LNCaP clone FGC (cell line): ENCODE measurements at regions not wholly inside any gene's neighbourhood (a gene's known extent, or its start where the extent isn't known, plus 50 kb on each side); places are given as distances from the start of the nearest gene placed in this dataset.
"Not testable (repeated sequence)": the region's sequence is repeated elsewhere in the genome, so short reads cannot be mapped to it uniquely, and the experiment has no call there.

Experiments
- DNase-seq: peaks from one replicate; pipeline ENCODE4 v3.0.0-alpha.2; 2011; ENCODE audit warnings: low read depth
- H3K4me3 ChIP-seq: 2 replicates; pipeline ENCODE4 v1.5.1; 2011; ENCODE audit warnings: mild to moderate bottlenecking, low read depth, low read length, control low read depth
- CTCF ChIP-seq: IDR thresholded peaks from 2 replicates; pipeline ENCODE4 v1.5.1; 2012; ENCODE audit warnings: mild to moderate bottlenecking; ENCODE audit not compliant: control insufficient read depth, insufficient read depth; ENCODE audit errors: extremely low read depth

- DNase-seq, result no peak
- no peak overlapping the region for H3K4me3 ChIP-seq
- TF ChIP-seq CTCF, result no peak
Measured at GRCh38 chr1:233722212-233722979, 108.5 kb downstream of the KCNK1 start.

GRCh38 chr1:233723387-233723786 lies 109.5 kb downstream of the KCNK1 start:
- no peak for TF ChIP-seq CTCF
- H3K4me3 ChIP-seq, result no peak overlapping the region
- no peak for DNase-seq

GRCh38 chr1:233724131-233724631 lies 110.3 kb downstream of the KCNK1 start:
- not testable (repeated sequence) for DNase-seq, H3K4me3 ChIP-seq

- no peak for TF ChIP-seq CTCF
- DNase-seq, result no peak
- H3K4me3 ChIP-seq, result no peak overlapping the region
Measured at GRCh38 chr1:233725423-233725822, 111.5 kb downstream of the KCNK1 start.

GRCh38 chr1:233728721-233729120 lies 114.8 kb downstream of the KCNK1 start:
- no peak for TF ChIP-seq CTCF
- DNase-seq, result no peak
- no peak overlapping the region for H3K4me3 ChIP-seq

- no peak for DNase-seq
- H3K4me3 ChIP-seq, result no peak overlapping the region
- no peak for TF ChIP-seq CTCF
Measured at GRCh38 chr1:233730380-233730779, 116.5 kb downstream of the KCNK1 start.

- DNase-seq, result no peak
- TF ChIP-seq CTCF, result peak; percentile 27; the same call in 1 of the 2 replicates
Measured at GRCh38 chr1:233730809-233731208, 116.9 kb downstream of the KCNK1 start.

More at GRCh38 chr1:233730809-233731208, 116.9 kb downstream of the KCNK1 start:
- H3K4me3 ChIP-seq, result no peak overlapping the region
